ENCODE measurements at regions not wholly inside any gene's neighbourhood (a gene's known extent, or its start where the extent isn't known, plus 50 kb on each side); places are given as distances from the start of the nearest gene placed in this dataset.

DNA sequence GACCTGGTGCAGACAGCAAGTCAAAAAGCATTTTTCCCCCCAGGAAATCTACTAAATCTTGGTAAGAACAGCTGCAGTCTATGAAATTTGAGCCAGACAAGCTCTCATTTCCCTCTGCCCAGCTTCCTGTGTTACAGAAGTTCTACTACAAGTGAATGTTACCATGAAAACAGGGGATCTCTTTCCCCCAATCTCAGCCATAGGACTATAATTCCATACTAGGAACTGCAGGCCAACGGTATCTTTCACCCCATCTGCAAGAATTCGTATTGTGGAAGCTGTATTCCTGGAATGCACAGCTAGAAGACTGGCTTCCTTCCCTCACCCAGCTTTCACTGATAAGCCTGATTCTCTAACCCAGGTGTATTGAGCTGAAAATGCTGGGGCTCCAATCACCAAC lies 1655.4 kb downstream of the BRINP3 start:
- no peak for TF ChIP-seq POLR2A (IDR thresholded peaks at IDR 0.05)
- TF ChIP-seq CTCF (IDR thresholded peaks at IDR 0.05): no peak

All from sigmoid colon (tissue), 3 donors.